H1 (cell line): ENCODE measurements at regions not wholly inside any gene's neighbourhood (a gene's known extent, or its start where the extent isn't known, plus 50 kb on each side); places are given as distances from the start of the nearest gene placed in this dataset.

Source experiments
- CTCF ChIA-PET: fragments of 300-600 bp; sonication (Branson Sonifier 250); formaldehyde crosslinking; loops from one replicate; lab custom pipeline; 2021; ENCODE audit not compliant: partially characterized antibody; lab: Charles Lee
- POLR2A ChIA-PET: fragments of 300-600 bp; sonication (Branson Sonifier 250); formaldehyde crosslinking; loops from one replicate; lab custom pipeline; 2021; ENCODE audit warnings: inconsistent platforms; ENCODE audit not compliant: partially characterized antibody; lab: Charles Lee
- DNase-seq, 2 experiments: peaks; one replicate each; pipeline versions ENCODE4 v3.0.0 to v3.0.0-alpha.2; 2010 to 2022; ENCODE audit warnings: low spot score in 2 of 2, low read depth in 1 of 2, mixed read lengths in 1 of 2
- FAIRE-seq: peaks from 2 replicates; lab custom pipeline; 2011; peaks lifted over from hg19 to GRCh38; lab: Jason Lieb, UNC
- H2AFZ ChIP-seq: 2 replicates; pipeline ENCODE4 v1.8.1; 2012; ENCODE audit warnings: low read length, inconsistent platforms
- H2AK5ac ChIP-seq: 2 replicates; pipeline ENCODE4 v1.6.1; 2013; ENCODE audit warnings: low read depth, low read length
- H2BK120ac ChIP-seq: replicated peaks from 2 replicates; pipeline ENCODE3; 2013; ENCODE audit warnings: low read depth, low read length, inconsistent platforms
- H2BK12ac ChIP-seq: 2 replicates; pipeline ENCODE4 v1.6.1; 2013; ENCODE audit warnings: low read depth, low read length
- H2BK15ac ChIP-seq: 2 replicates; pipeline ENCODE4 v1.6.1; 2013; ENCODE audit warnings: low read length
- H2BK20ac ChIP-seq: 2 replicates; pipeline ENCODE4 v1.6.1; 2013; ENCODE audit warnings: low read length
- H2BK5ac ChIP-seq: 2 replicates; pipeline ENCODE4 v1.6.1; 2013; ENCODE audit warnings: low read depth, low read length
- H3K14ac ChIP-seq: 2 replicates; pipeline ENCODE4 v1.6.1; 2013; ENCODE audit warnings: inconsistent platforms; ENCODE audit not compliant: insufficient read length
- H3K18ac ChIP-seq: 2 replicates; pipeline ENCODE4 v1.6.1; 2013; ENCODE audit warnings: low read length; ENCODE audit errors: extremely low read depth
- H3K23ac ChIP-seq: 2 replicates; pipeline ENCODE4 v1.6.1; 2013; ENCODE audit warnings: inconsistent platforms; ENCODE audit not compliant: insufficient read length
- H3K23me2 ChIP-seq: 2 replicates; pipeline ENCODE4 v1.6.1; 2013; ENCODE audit warnings: low read depth, low read length
- H3K27ac ChIP-seq: 2 replicates; pipeline ENCODE4 v1.6.1; 2011; ENCODE audit warnings: low read depth, low read length, inconsistent platforms
- H3K27me3 ChIP-seq, 4 experiments: replicated peaks in 1 of 4; 1 replicate in 1 of 4; 2 replicates in 3 of 4; pipeline versions ENCODE4 v1.6.1 to v1.8.1; 2011 to 2013; ENCODE audit warnings: low read length in 3 of 4, mild to moderate bottlenecking in 3 of 4, inconsistent platforms in 2 of 4, mixed read lengths in 2 of 4, moderate library complexity in 1 of 4; ENCODE audit not compliant: control insufficient read depth in 3 of 4, insufficient read depth in 3 of 4; ENCODE audit errors: extremely low read depth in 1 of 4
- H3K36me3 ChIP-seq, 4 experiments: 2 replicates each; pipeline versions ENCODE4 v1.6.1 to v1.8.1; 2011 to 2013; ENCODE audit warnings: mild to moderate bottlenecking in 4 of 4, low read length in 3 of 4, moderate library complexity in 2 of 4, control low read depth in 1 of 4, inconsistent platforms in 1 of 4; ENCODE audit not compliant: insufficient read depth in 4 of 4, control insufficient read depth in 2 of 4
- H3K4ac ChIP-seq: replicated peaks from 2 replicates; pipeline ENCODE3; 2013; ENCODE audit warnings: low read length, low read depth, mixed read lengths, inconsistent platforms; ENCODE audit not compliant: insufficient read length
- H3K4me1 ChIP-seq, 4 experiments: replicated peaks in 1 of 4; 1 replicate in 1 of 4; 2 replicates in 3 of 4; pipeline versions ENCODE4 v1.6.1 to v1.8.1; 2011 to 2013; ENCODE audit warnings: low read length in 3 of 4, inconsistent platforms in 2 of 4, mixed read lengths in 1 of 4; ENCODE audit not compliant: insufficient read depth in 4 of 4, control insufficient read depth in 3 of 4
- H3K4me2 ChIP-seq, 2 experiments: 2 replicates each; pipeline versions ENCODE4 v1.6.1 to v1.8.1; 2011 to 2013; ENCODE audit warnings: low read depth in 2 of 2, low read length in 2 of 2, control low read depth in 1 of 2, inconsistent platforms in 1 of 2, mild to moderate bottlenecking in 1 of 2; ENCODE audit not compliant: insufficient read depth in 1 of 2
- H3K4me3 ChIP-seq, 4 experiments: fragments of 200-600, 300-600 bp in 1 of 4; sonication (generic), shearing (Covaris generic), sonication (Bioruptor Twin) in 1 of 4; 2 replicates each; pipeline versions ENCODE4 v1.5.1 to v1.8.1; 2011 to 2016; ENCODE audit warnings: low read length in 4 of 4, low read depth in 3 of 4, control low read depth in 2 of 4, inconsistent platforms in 2 of 4, mild to moderate bottlenecking in 2 of 4, mixed read lengths in 1 of 4, moderate library complexity in 1 of 4; ENCODE audit not compliant: insufficient read depth in 2 of 4; ENCODE audit errors: extremely low read depth in 1 of 4
- H3K56ac ChIP-seq: replicated peaks from 2 replicates; pipeline ENCODE3; 2013; ENCODE audit warnings: low read depth, mild to moderate bottlenecking, mixed read lengths, low read length, inconsistent platforms; ENCODE audit not compliant: insufficient read length
- H3K79me1 ChIP-seq: 2 replicates; pipeline ENCODE4 v1.6.1; 2013; ENCODE audit warnings: low read depth, low read length, control low read depth
- H3K79me2 ChIP-seq, 2 experiments: 2 replicates each; pipeline versions ENCODE4 v1.6.1 to v1.8.1; 2012 to 2013; ENCODE audit warnings: low read length in 2 of 2, mild to moderate bottlenecking in 2 of 2, inconsistent platforms in 1 of 2; ENCODE audit not compliant: insufficient read depth in 2 of 2, control insufficient read depth in 1 of 2
- H3K9ac ChIP-seq, 4 experiments: replicated peaks in 1 of 4; 1 replicate in 1 of 4; 2 replicates in 3 of 4; pipeline versions ENCODE4 v1.6.1 to v1.8.1; 2011 to 2013; ENCODE audit warnings: low read depth in 3 of 4, low read length in 3 of 4, control low read depth in 2 of 4, mild to moderate bottlenecking in 2 of 4, moderate library complexity in 2 of 4, inconsistent platforms in 1 of 4; ENCODE audit errors: extremely low read depth in 1 of 4
- H3K9me3 ChIP-seq, 2 experiments: 2 replicates each; pipeline versions ENCODE4 v1.6.1 to v1.8.1; 2012 to 2013; ENCODE audit warnings: mild to moderate bottlenecking in 2 of 2, moderate library complexity in 2 of 2, control low read depth in 1 of 2, inconsistent platforms in 1 of 2, low read depth in 1 of 2, low read length in 1 of 2, mixed read lengths in 1 of 2; ENCODE audit not compliant: insufficient read depth in 2 of 2
- H4K20me1 ChIP-seq, 2 experiments: replicated peaks in 1 of 2; 2 replicates each; pipeline versions ENCODE3 to v1.8.1; 2011 to 2013; ENCODE audit warnings: inconsistent platforms in 2 of 2, low read length in 2 of 2, mild to moderate bottlenecking in 1 of 2; ENCODE audit not compliant: insufficient read depth in 2 of 2, control insufficient read depth in 1 of 2
- H4K5ac ChIP-seq: 2 replicates; pipeline ENCODE4 v1.6.1; 2013; ENCODE audit warnings: low read length, low read depth, mixed read lengths, inconsistent platforms; ENCODE audit not compliant: insufficient read length
- H4K8ac ChIP-seq: 2 replicates; pipeline ENCODE4 v1.8.0; 2013; ENCODE audit warnings: mild to moderate bottlenecking, moderate library complexity, low read length, inconsistent platforms; ENCODE audit not compliant: insufficient read depth; ENCODE audit errors: extremely low read depth
- H4K91ac ChIP-seq: replicated peaks from 2 replicates; pipeline ENCODE3; 2013; ENCODE audit warnings: low read length, mixed read lengths, inconsistent platforms; ENCODE audit not compliant: insufficient read length
- BACH1 ChIP-seq: IDR thresholded peaks from 2 replicates; pipeline ENCODE4 v1.6.1; 2012; ENCODE audit warnings: low read length, improper control_type of control experiment
- CBX8 ChIP-seq: fragments of 300-800, 300-1000 bp; sonication (generic); IDR thresholded peaks from 2 replicates; pipeline ENCODE4 v1.7.1; 2016; ENCODE audit warnings: low read depth, low read length, borderline replicate concordance
- CHD2 ChIP-seq: IDR thresholded peaks from 2 replicates; pipeline ENCODE4 v1.6.1; 2012; ENCODE audit warnings: low read length, improper control_type of control experiment
- EGR1 ChIP-seq: IDR thresholded peaks from 2 replicates; pipeline ENCODE4 v1.6.1; 2011; ENCODE audit warnings: low read depth, low read length, borderline replicate concordance
- EP300 ChIP-seq, 2 experiments: IDR thresholded peaks; 1 replicate in 1 of 2; 2 replicates in 1 of 2; pipeline ENCODE4 v1.6.1; 2011 to 2012; ENCODE audit warnings: low read depth in 2 of 2, low read length in 2 of 2, mild to moderate bottlenecking in 2 of 2, borderline replicate concordance in 1 of 2, inconsistent platforms in 1 of 2, moderate library complexity in 1 of 2
- EZH2 ChIP-seq: fragments of 200-600 bp; sonication (generic); IDR thresholded peaks from 2 replicates; pipeline ENCODE4 v1.7.1; 2012; ENCODE audit warnings: low read depth, mild to moderate bottlenecking, moderate library complexity, low read length, inconsistent platforms; ENCODE audit not compliant: severe bottlenecking
- FOSL1 ChIP-seq: IDR thresholded peaks from 2 replicates; pipeline ENCODE4 v1.6.1; 2011; ENCODE audit warnings: mild to moderate bottlenecking, low read depth, low read length, moderate library complexity; ENCODE audit not compliant: insufficient read depth
- HDAC6 ChIP-seq: IDR thresholded peaks from one replicate; pipeline ENCODE4 v1.7.1; 2012; ENCODE audit warnings: low read depth, mild to moderate bottlenecking, inconsistent platforms, low read length, moderate library complexity
- JUN ChIP-seq: IDR thresholded peaks from 2 replicates; pipeline ENCODE4 v1.6.1; 2011; ENCODE audit warnings: low read depth, mild to moderate bottlenecking, improper control_type of control experiment, low read length
- KDM5A ChIP-seq: fragments of 200-600 bp; IDR thresholded peaks from 2 replicates; pipeline ENCODE4 v1.7.1; 2012; ENCODE audit warnings: mild to moderate bottlenecking, low read length, inconsistent platforms, mixed read lengths
- POLR2A ChIP-seq, 2 experiments: IDR thresholded peaks; 1 replicate in 1 of 2; 2 replicates in 1 of 2; pipeline ENCODE4 v1.6.1; 2011; ENCODE audit warnings: low read depth in 2 of 2, low read length in 2 of 2, mild to moderate bottlenecking in 2 of 2; ENCODE audit errors: control extremely low read depth in 1 of 2
- RBBP5 ChIP-seq: IDR thresholded peaks from 2 replicates; pipeline ENCODE4 v1.7.1; 2012; ENCODE audit warnings: low read depth, mild to moderate bottlenecking, inconsistent platforms, low read length, moderate library complexity, borderline replicate concordance
- SIX5 ChIP-seq: IDR thresholded peaks from 2 replicates; pipeline ENCODE4 v1.6.1; 2011; ENCODE audit warnings: mild to moderate bottlenecking, low read depth, low read length
- SP4 ChIP-seq: IDR thresholded peaks from 2 replicates; pipeline ENCODE4 v1.6.1; 2012; ENCODE audit warnings: low read length, inconsistent platforms
- SRF ChIP-seq: IDR thresholded peaks from 2 replicates; pipeline ENCODE4 v1.6.1; 2011; ENCODE audit warnings: mild to moderate bottlenecking, low read depth, low read length, moderate library complexity
- TCF12 ChIP-seq: IDR thresholded peaks from 2 replicates; pipeline ENCODE4 v1.6.1; 2011; ENCODE audit warnings: low read depth, mild to moderate bottlenecking, low read length
- TF ChIP-seq, protein P1 (sequence below): IDR thresholded peaks from 2 replicates; pipeline ENCODE4 v1.6.1; 2012; ENCODE audit warnings: inconsistent platforms

DNA sequence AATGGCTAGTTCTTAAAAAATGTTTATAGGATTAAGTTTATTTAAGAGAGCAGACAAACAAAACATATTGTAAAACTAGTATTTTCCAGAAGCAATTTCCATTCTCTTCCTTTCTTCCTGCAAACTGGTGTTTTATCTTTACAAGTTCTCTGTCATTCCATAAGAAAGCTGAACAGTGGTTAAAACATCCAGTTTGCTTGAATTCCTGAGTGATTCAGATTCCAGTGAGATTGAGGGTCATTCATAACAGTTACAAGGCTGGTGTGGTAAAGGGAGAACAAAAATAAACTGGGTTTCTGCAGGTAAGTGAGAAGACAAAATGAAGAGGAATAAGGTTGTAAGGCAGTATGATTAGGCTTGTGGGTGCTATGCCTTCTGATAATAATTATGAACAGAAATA, 544.8 kb upstream of the DIPK2B start:
- no peak overlapping the region for H3K9ac ChIP-seq
- no peaks in the 10 kb centered on the region for H3K27me3 ChIP-seq
- H3K9me3 ChIP-seq: no peaks in the 10 kb centered on the region
- no peak overlapping the region for H2BK20ac ChIP-seq
- peaks cover 0 to 34% (median 8%) of the 10 kb centered on the region in 4 experiments; a peak in 4 of 8 replicates for H3K36me3 ChIP-seq
- H4K20me1 ChIP-seq: no peaks in the 10 kb centered on the region
- H2BK12ac ChIP-seq: no peak overlapping the region
- H4K8ac ChIP-seq: no peak overlapping the region
- H2BK15ac ChIP-seq: no peak overlapping the region
- DNase-seq (no peak), FAIRE-seq (no peak)
- no peak overlapping the region for H3K23ac ChIP-seq
- H3K27ac ChIP-seq: no peak overlapping the region
- H3K14ac ChIP-seq: no peak overlapping the region
- H3K79me2 ChIP-seq: peaks cover 0 to 9% of the 10 kb centered on the region in 2 experiments; a peak in 2 of 4 replicates
- H3K4me1 ChIP-seq: no peaks in the 10 kb centered on the region
- no peak overlapping the region for H3K4ac ChIP-seq
- no peak overlapping the region for H3K18ac ChIP-seq
- H2BK5ac ChIP-seq: no peak overlapping the region
- no peak overlapping the region for H2BK120ac ChIP-seq
- no peak overlapping the region for H3K56ac ChIP-seq
- no peak overlapping the region for H2AK5ac ChIP-seq
- H3K4me3 ChIP-seq: no peak overlapping the region
- H3K79me1 ChIP-seq: no peaks in the 10 kb centered on the region
- no peak overlapping the region for H3K4me2 ChIP-seq
- ChIA-PET POLR2A (interaction anchor here (0.7 to 1.4 kb wide), 2 partner anchors 11 to 67 kb away, joined by 3 read pairs; no protein-coding TSS in a partner anchor), CTCF (no interaction called here)
- no peak overlapping the region for H4K91ac ChIP-seq
- H4K5ac ChIP-seq: no peak overlapping the region
- H2AFZ ChIP-seq: no peak overlapping the region
- no peaks in the 10 kb centered on the region for H3K23me2 ChIP-seq
- TF ChIP-seq KDM5A (no peak), TCF12 (no peak), CHD2 (no peak), SIX5 (no peak), SRF (no peak), HDAC6 (no peak), CBX8 (no peak), EGR1 (no peak), RBBP5 (no peak), EP300 (IDR thresholded peaks at IDR 0.05; ENCODE audit: borderline replicate concordance in 1 of 2, low read depth in 2 of 2, low read length in 2 of 2) (no peak), FOSL1 (no peak), SP4 (no peak), EZH2 (no peak), JUN (no peak), BACH1 (no peak), POLR2A (IDR thresholded peaks at IDR 0.05; ENCODE audit: control extremely low read depth in 1 of 2, low read depth in 2 of 2, low read length in 2 of 2) (no peak)
- TF ChIP-seq, protein P1, sequence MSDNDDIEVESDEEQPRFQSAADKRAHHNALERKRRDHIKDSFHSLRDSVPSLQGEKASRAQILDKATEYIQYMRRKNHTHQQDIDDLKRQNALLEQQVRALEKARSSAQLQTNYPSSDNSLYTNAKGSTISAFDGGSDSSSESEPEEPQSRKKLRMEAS: no peak
